Peyer's patch (tissue), 4 donors: ENCODE measurements at regions not wholly inside any gene's neighbourhood (a gene's known extent, or its start where the extent isn't known, plus 50 kb on each side); places are given as distances from the start of the nearest gene placed in this dataset.
"Not testable (repeated sequence)": the region's sequence is repeated elsewhere in the genome, so short reads cannot be mapped to it uniquely, and the experiment has no call there.

ENCODE experiments used
- DNase-seq, 3 donors: peaks; one replicate each; pipeline ENCODE4 v3.0.0-alpha.2; 2017 to 2019
- H3K27ac ChIP-seq, 4 donors: fragments of 200-600 bp; sonication (generic); one replicate each; pipeline ENCODE4 v1.5.1; 2016 to 2019
- H3K27me3 ChIP-seq, 2 donors: fragments of 200-600 bp; sonication (generic); one replicate each; pipeline ENCODE4 v1.5.1; 2019
- H3K36me3 ChIP-seq, 3 donors: fragments of 200-600 bp; sonication (generic); one replicate each; pipeline ENCODE4 v1.5.1; 2016 to 2019
- H3K4me1 ChIP-seq, 4 donors: fragments of 200-600 bp; sonication (generic); one replicate each; pipeline ENCODE4 v1.5.1; 2016 to 2019
- H3K4me3 ChIP-seq, 4 donors: fragments of 200-600 bp; sonication (generic); 1 replicate in 3 of 4; 2 replicates in 1 of 4; pipeline ENCODE4 v1.5.1; 2016 to 2019; ENCODE audit warnings: mild to moderate bottlenecking in 1 of 4
- H3K9me3 ChIP-seq, 4 donors: fragments of 200-600 bp; sonication (generic); one replicate each; pipeline ENCODE4 v1.5.1; 2016 to 2019; ENCODE audit warnings: mild to moderate bottlenecking in 1 of 4
- CTCF ChIP-seq, 6 experiments: fragments of 450-650 bp in 4 of 6; fragments of 200-600 bp in 2 of 6; sonication (generic) in 1 of 6; IDR thresholded peaks; one replicate each; pipeline ENCODE4 v1.5.1; 2017 to 2019; ENCODE audit warnings: antibody characterized with exemption in 6 of 6, mild to moderate bottlenecking in 3 of 6, moderate library complexity in 1 of 6
- POLR2A ChIP-seq, 2 donors: fragments of 450-650 bp; IDR thresholded peaks; one replicate each; pipeline ENCODE4 v1.5.1; 2017; ENCODE audit warnings: antibody characterized with exemption in 2 of 2, mild to moderate bottlenecking in 2 of 2, moderate library complexity in 2 of 2

GRCh38 chr5:106258591-106259125 is 1412.1 kb downstream of the EFNA5 start:
- no peak for TF ChIP-seq POLR2A (IDR thresholded peaks at IDR 0.05)
- TF ChIP-seq CTCF (IDR thresholded peaks at IDR 0.05) = no peak
- Histone ChIP-seq H3K36me3 (no peaks in the 10 kb centered on the region), H3K27me3 (no peaks in the 10 kb centered on the region), H3K9me3 (no peaks in the 10 kb centered on the region), H3K4me3 (no peak overlapping the region), H3K27ac (no peak overlapping the region), H3K4me1 (no peaks in the 10 kb centered on the region)
- no peak for DNase-seq

GRCh38 chr5:106254784-106255183 is 1416.0 kb downstream of the EFNA5 start:
- Histone ChIP-seq H3K4me3 (no peak overlapping the region), H3K4me1 (no peaks in the 10 kb centered on the region), H3K36me3 (no peaks in the 10 kb centered on the region), H3K9me3 (no peaks in the 10 kb centered on the region), H3K27me3 (no peaks in the 10 kb centered on the region), H3K27ac (no peak overlapping the region)
- no peak for TF ChIP-seq POLR2A (IDR thresholded peaks at IDR 0.05)
- no peak for TF ChIP-seq CTCF (IDR thresholded peaks at IDR 0.05)
- no peak for DNase-seq

DNA sequence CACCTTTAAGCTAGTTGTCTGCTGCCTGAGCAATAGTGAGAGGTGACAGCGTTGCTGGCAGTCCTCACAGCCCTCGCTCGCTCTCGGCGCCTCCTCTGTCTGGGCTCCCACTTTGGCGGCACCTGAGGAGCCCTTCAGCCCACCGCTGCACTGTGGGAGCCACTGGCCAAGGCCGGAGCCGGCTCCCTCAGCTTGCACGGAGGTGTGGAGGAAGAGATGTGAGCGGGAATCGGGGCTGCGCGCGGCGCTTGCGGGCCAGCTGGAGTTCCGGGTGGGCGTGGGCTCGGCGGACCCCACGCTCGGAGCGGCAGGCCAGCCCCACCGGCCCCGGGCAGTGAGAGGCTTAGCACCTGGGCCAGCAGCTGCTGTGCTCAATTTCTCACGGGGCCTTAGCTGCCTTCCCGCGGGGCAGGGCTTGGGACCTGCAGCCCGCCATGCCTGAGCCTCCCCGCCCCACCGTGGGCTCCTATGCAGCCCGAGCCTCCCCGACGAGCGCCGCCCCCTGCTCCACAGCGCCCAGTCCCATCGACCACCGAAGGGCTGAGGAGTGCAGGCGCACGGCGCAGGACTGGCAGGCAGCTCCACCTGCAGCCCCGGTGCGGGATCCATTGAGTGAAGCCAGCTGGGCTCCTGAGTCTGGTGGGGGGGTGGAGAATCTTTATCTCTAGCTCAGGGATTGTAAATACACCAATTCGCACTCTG is 1424.5 kb downstream of the EFNA5 start:
- H3K27ac ChIP-seq, H3K9me3 ChIP-seq, H3K36me3 ChIP-seq, H3K27me3 ChIP-seq, H3K4me3 ChIP-seq, H3K4me1 ChIP-seq, DNase-seq: not testable (repeated sequence)

GRCh38 chr5:106241409-106241808 is 1429.3 kb downstream of the EFNA5 start:
- no peak overlapping the region for H3K4me3 ChIP-seq
- H3K9me3 ChIP-seq = no peaks in the 10 kb centered on the region
- H3K4me1 ChIP-seq = no peaks in the 10 kb centered on the region
- H3K36me3 ChIP-seq = no peaks in the 10 kb centered on the region
- no peak for DNase-seq
- no peaks in the 10 kb centered on the region for H3K27me3 ChIP-seq
- H3K27ac ChIP-seq = no peak overlapping the region
- no peak for TF ChIP-seq CTCF (IDR thresholded peaks at IDR 0.05)
- no peak for TF ChIP-seq POLR2A (IDR thresholded peaks at IDR 0.05)

DNA sequence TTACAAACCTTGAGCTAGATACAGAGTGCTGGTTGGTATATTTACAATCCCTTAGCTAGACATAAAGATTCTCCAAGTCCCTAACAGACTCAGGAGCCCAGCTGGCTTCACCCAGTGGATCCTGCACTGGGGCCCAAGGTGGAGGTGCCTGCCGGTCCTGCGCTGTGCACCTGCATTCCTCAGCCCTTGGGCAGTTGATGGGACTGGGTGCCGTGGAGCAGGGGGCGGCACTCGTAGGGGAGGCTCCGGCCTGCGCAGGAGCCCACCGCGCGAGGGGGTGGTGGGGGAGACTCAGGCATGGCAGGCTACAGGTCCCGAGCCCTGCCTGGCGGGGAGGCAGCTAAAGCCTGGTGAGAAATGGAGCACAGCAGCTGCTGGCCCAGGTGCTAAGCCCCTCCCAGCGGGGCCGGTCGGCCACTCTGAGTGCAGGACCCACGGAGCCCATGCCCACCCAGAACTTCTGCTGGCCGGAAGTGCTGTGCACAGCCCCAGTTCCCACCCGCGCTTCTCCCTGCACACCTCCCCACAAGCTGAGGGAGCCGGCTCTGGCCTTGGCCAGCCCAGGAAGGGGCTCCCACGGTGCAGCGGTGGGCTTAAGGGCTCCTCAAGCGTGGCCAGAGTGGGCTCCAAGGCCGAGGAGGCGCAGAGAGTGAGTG is 1464.7 kb downstream of the EFNA5 start:
- H3K27ac ChIP-seq = no peak overlapping the region
- DNase-seq = no peak
- TF ChIP-seq POLR2A (IDR thresholded peaks at IDR 0.05) (no peak), CTCF (IDR thresholded peaks at IDR 0.05) (no peak)
- H3K27me3 ChIP-seq = no peaks in the 10 kb centered on the region
- H3K9me3 ChIP-seq = no peaks in the 10 kb centered on the region
- H3K4me3 ChIP-seq = no peak overlapping the region
- no peaks in the 10 kb centered on the region for H3K36me3 ChIP-seq
- no peaks in the 10 kb centered on the region for H3K4me1 ChIP-seq

DNA sequence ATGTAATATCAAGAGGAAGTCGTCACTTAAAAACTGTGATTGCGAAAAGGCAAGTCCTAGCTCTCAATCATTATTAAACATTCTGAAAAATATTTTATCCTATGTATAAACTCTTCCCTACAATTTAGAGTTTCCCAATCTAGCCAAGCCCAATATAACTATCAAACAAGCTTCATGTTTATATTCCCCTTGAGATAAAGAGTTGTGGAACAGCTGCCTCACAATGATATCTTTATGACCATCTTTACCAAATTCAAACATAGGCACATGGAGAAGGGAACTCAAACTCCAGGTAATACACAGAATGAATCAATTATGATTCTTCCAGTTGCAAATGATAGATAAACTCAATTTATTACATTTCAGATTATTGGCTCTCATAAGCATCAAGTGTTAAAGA is 1468.7 kb downstream of the EFNA5 start:
- no peak overlapping the region for H3K4me3 ChIP-seq
- H3K27ac ChIP-seq = no peak overlapping the region
- TF ChIP-seq POLR2A (IDR thresholded peaks at IDR 0.05) (no peak), CTCF (IDR thresholded peaks at IDR 0.05) (no peak)
- no peaks in the 10 kb centered on the region for H3K27me3 ChIP-seq
- no peaks in the 10 kb centered on the region for H3K4me1 ChIP-seq
- no peaks in the 10 kb centered on the region for H3K36me3 ChIP-seq
- DNase-seq = no peak
- H3K9me3 ChIP-seq = no peaks in the 10 kb centered on the region
